Immature natural killer cell (primary cell): ENCODE measurements at regions not wholly inside any gene's neighbourhood (a gene's known extent, or its start where the extent isn't known, plus 50 kb on each side); places are given as distances from the start of the nearest gene placed in this dataset.

Source experiments
- DNase-seq, 3 donors: peaks; one replicate each; pipeline ENCODE4 v3.0.0; 2022; ENCODE audit warnings: mixed read lengths in 1 of 3
- H3K27ac Mint-ChIP-seq, 6 donors: one replicate each; pipeline ENCODE4 v1.8.0; 2020; ENCODE audit warnings: mixed read lengths in 6 of 6, mild to moderate bottlenecking in 5 of 6, inconsistent platforms in 4 of 6, moderate library complexity in 3 of 6
- H3K27me3 Mint-ChIP-seq, 3 donors: one replicate each; pipeline ENCODE4 v1.8.0; 2020 to 2021; ENCODE audit warnings: low read depth in 3 of 3, mild to moderate bottlenecking in 3 of 3, mixed read lengths in 3 of 3, moderate library complexity in 3 of 3, inconsistent platforms in 1 of 3
- H3K36me3 Mint-ChIP-seq, 3 donors: one replicate each; pipeline ENCODE4 v1.8.0; 2020; ENCODE audit warnings: mixed read lengths in 3 of 3, inconsistent platforms in 2 of 3, mild to moderate bottlenecking in 2 of 3
- H3K4me1 Mint-ChIP-seq, 2 donors: one replicate each; pipeline ENCODE4 v1.8.0; 2020; ENCODE audit warnings: inconsistent platforms in 2 of 2, mild to moderate bottlenecking in 2 of 2, mixed read lengths in 2 of 2, moderate library complexity in 1 of 2
- H3K4me3 Mint-ChIP-seq, 5 donors: one replicate each; pipeline ENCODE4 v1.8.0; 2020; ENCODE audit warnings: mild to moderate bottlenecking in 5 of 5, mixed read lengths in 5 of 5, inconsistent platforms in 3 of 5, moderate library complexity in 3 of 5
- H3K9me3 Mint-ChIP-seq, 6 donors: one replicate each; pipeline ENCODE4 v1.8.0; 2020; ENCODE audit warnings: mild to moderate bottlenecking in 6 of 6, mixed read lengths in 6 of 6, inconsistent platforms in 4 of 6, moderate library complexity in 3 of 6

GRCh38 chr5:143470120-143470519 lies 66.6 kb upstream of the NR3C1 start:
- no peaks in the 10 kb centered on the region for H3K9me3 Mint-ChIP-seq
- no peak overlapping the region for H3K4me3 Mint-ChIP-seq
- H3K27me3 Mint-ChIP-seq: peaks cover 0 to 8% (median 2%) of the 10 kb centered on the region in 3 donors
- H3K4me1 Mint-ChIP-seq: no peaks in the 10 kb centered on the region
- no peak overlapping the region for H3K27ac Mint-ChIP-seq
- no peaks in the 10 kb centered on the region for H3K36me3 Mint-ChIP-seq
- no peak for DNase-seq

- Mint-ChIP-seq H3K9me3 (no peaks in the 10 kb centered on the region), H3K27me3 (peaks cover 0 to 8% (median 2%) of the 10 kb centered on the region in 3 donors), H3K4me1 (no peaks in the 10 kb centered on the region), H3K36me3 (no peaks in the 10 kb centered on the region), H3K4me3 (no peak overlapping the region), H3K27ac (no peak overlapping the region)
- DNase-seq: no peak
Observed at GRCh38 chr5:143469125-143469524, 65.6 kb upstream of the NR3C1 start.

GRCh38 chr5:143466632-143467031 lies 63.1 kb upstream of the NR3C1 start:
- no peak overlapping the region for H3K27ac Mint-ChIP-seq
- H3K36me3 Mint-ChIP-seq: no peaks in the 10 kb centered on the region
- peaks cover 0 to 8% (median 2%) of the 10 kb centered on the region in 3 donors for H3K27me3 Mint-ChIP-seq
- no peak for DNase-seq
- H3K9me3 Mint-ChIP-seq: no peaks in the 10 kb centered on the region
- no peak overlapping the region for H3K4me3 Mint-ChIP-seq
- H3K4me1 Mint-ChIP-seq: no peaks in the 10 kb centered on the region

- Mint-ChIP-seq H3K4me1 (no peaks in the 10 kb centered on the region), H3K4me3 (no peak overlapping the region), H3K9me3 (no peaks in the 10 kb centered on the region), H3K27ac (no peak overlapping the region), H3K27me3 (peaks cover 0 to 7% (median 1%) of the 10 kb centered on the region in 3 donors), H3K36me3 (no peaks in the 10 kb centered on the region)
- no peak for DNase-seq
Observed at GRCh38 chr5:143464723-143465490, 61.4 kb upstream of the NR3C1 start.

- DNase-seq: no peak
- no peak overlapping the region for H3K4me3 Mint-ChIP-seq
- H3K27me3 Mint-ChIP-seq: peaks cover 0 to 2% (median 1%) of the 10 kb centered on the region in 3 donors
- no peaks in the 10 kb centered on the region for H3K36me3 Mint-ChIP-seq
- no peaks in the 10 kb centered on the region for H3K4me1 Mint-ChIP-seq
- H3K9me3 Mint-ChIP-seq: no peaks in the 10 kb centered on the region
- H3K27ac Mint-ChIP-seq: no peak overlapping the region
Observed at GRCh38 chr5:143462431-143462830, 58.9 kb upstream of the NR3C1 start.

GRCh38 chr5:143459433-143459832 lies 55.9 kb upstream of the NR3C1 start:
- Mint-ChIP-seq H3K4me1 (no peaks in the 10 kb centered on the region), H3K9me3 (no peaks in the 10 kb centered on the region), H3K27me3 (peaks cover 0 to 2% (median 1%) of the 10 kb centered on the region in 3 donors), H3K4me3 (no peak overlapping the region), H3K36me3 (no peaks in the 10 kb centered on the region), H3K27ac (no peak overlapping the region)
- no peak for DNase-seq

GRCh38 chr5:143456952-143457547 lies 53.6 kb upstream of the NR3C1 start:
- no peak for DNase-seq
- no peaks in the 10 kb centered on the region for H3K4me1 Mint-ChIP-seq
- H3K27ac Mint-ChIP-seq: no peak overlapping the region
- H3K27me3 Mint-ChIP-seq: peaks cover 0 to 4% (median 1%) of the 10 kb centered on the region in 3 donors
- no peak overlapping the region for H3K4me3 Mint-ChIP-seq
- no peaks in the 10 kb centered on the region for H3K9me3 Mint-ChIP-seq
- H3K36me3 Mint-ChIP-seq: peaks cover 0 to 4% (median 0%) of the 10 kb centered on the region in 3 donors

- no peaks in the 10 kb centered on the region for H3K4me1 Mint-ChIP-seq
- no peak overlapping the region for H3K4me3 Mint-ChIP-seq
- no peak for DNase-seq
- no peaks in the 10 kb centered on the region for H3K9me3 Mint-ChIP-seq
- H3K36me3 Mint-ChIP-seq: peaks cover 0 to 4% (median 0%) of the 10 kb centered on the region in 3 donors
- H3K27me3 Mint-ChIP-seq: peaks cover 0 to 2% (median 1%) of the 10 kb centered on the region in 3 donors
- H3K27ac Mint-ChIP-seq: no peak overlapping the region
Observed at GRCh38 chr5:143454936-143455516, 51.5 kb upstream of the NR3C1 start.

GRCh38 chr5:143453720-143454119 lies 50.2 kb upstream of the NR3C1 start:
- no peak for DNase-seq
- H3K27ac Mint-ChIP-seq: no peak overlapping the region
- no peaks in the 10 kb centered on the region for H3K4me1 Mint-ChIP-seq
- H3K36me3 Mint-ChIP-seq: peaks cover 0 to 4% (median 0%) of the 10 kb centered on the region in 3 donors
- H3K9me3 Mint-ChIP-seq: no peaks in the 10 kb centered on the region
- peaks cover 0 to 2% (median 1%) of the 10 kb centered on the region in 3 donors for H3K27me3 Mint-ChIP-seq
- H3K4me3 Mint-ChIP-seq: no peak overlapping the region
